KMS-11 (cell line): ENCODE measurements at regions not wholly inside any gene's neighbourhood (a gene's known extent, or its start where the extent isn't known, plus 50 kb on each side); places are given as distances from the start of the nearest gene placed in this dataset.

Experiments used
- H2AFZ ChIP-seq: fragments of 200-600 bp; sonication (generic); 2 replicates; pipeline ENCODE4 v1.6.1; 2016; ENCODE audit warnings: antibody characterized with exemption, mixed run types, low read depth
- H3K27ac ChIP-seq: fragments of 200-600 bp; sonication (generic); 2 replicates; pipeline ENCODE4 v1.6.1; 2016; ENCODE audit warnings: mild to moderate bottlenecking, mixed run types
- H3K27me3 ChIP-seq: fragments of 200-600 bp; sonication (generic); 2 replicates; pipeline ENCODE4 v1.6.1; 2017; ENCODE audit warnings: mild to moderate bottlenecking, low read depth, mixed run types, moderate library complexity; ENCODE audit not compliant: insufficient read depth
- H3K36me3 ChIP-seq: fragments of 200-600 bp; sonication (generic); 2 replicates; pipeline ENCODE4 v1.6.1; 2017; ENCODE audit warnings: mild to moderate bottlenecking, mixed run types; ENCODE audit not compliant: insufficient read depth
- H3K4me1 ChIP-seq: fragments of 200-600 bp; sonication (generic); 2 replicates; pipeline ENCODE4 v1.6.1; 2016; ENCODE audit warnings: mild to moderate bottlenecking, low read depth, mixed run types; ENCODE audit not compliant: poor library complexity, severe bottlenecking
- H3K4me2 ChIP-seq: fragments of 200-600 bp; sonication (generic); 2 replicates; pipeline ENCODE4 v1.7.0; 2016; ENCODE audit warnings: mild to moderate bottlenecking, mixed run types
- H3K4me3 ChIP-seq: fragments of 200-600 bp; sonication (generic); IDR thresholded peaks from 2 replicates; pipeline ENCODE4 v1.6.1; 2017; ENCODE audit warnings: low read depth, low read length, mixed read lengths; ENCODE audit not compliant: insufficient read depth
- H3K79me2 ChIP-seq: fragments of 200-600 bp; sonication (generic); 2 replicates; pipeline ENCODE4 v1.6.1; 2016; ENCODE audit warnings: low read depth, mixed run types; ENCODE audit not compliant: insufficient read depth
- H3K9ac ChIP-seq: fragments of 200-600 bp; sonication (generic); 2 replicates; pipeline ENCODE4 v1.6.1; 2016; ENCODE audit warnings: mild to moderate bottlenecking, mixed run types
- H4K20me1 ChIP-seq: fragments of 200-600 bp; sonication (generic); 2 replicates; pipeline ENCODE4 v1.6.1; 2016; ENCODE audit warnings: mild to moderate bottlenecking, mixed run types; ENCODE audit not compliant: insufficient read depth
- TF ChIP-seq, protein P1 (sequence below): fragments of 200-600 bp; sonication (generic); conservative IDR thresholded peaks from 2 replicates; pipeline ENCODE4 v1.6.1; 2017; ENCODE audit warnings: low read depth, mild to moderate bottlenecking, antibody characterized with exemption, low read length, moderate library complexity, mixed read lengths

DNA sequence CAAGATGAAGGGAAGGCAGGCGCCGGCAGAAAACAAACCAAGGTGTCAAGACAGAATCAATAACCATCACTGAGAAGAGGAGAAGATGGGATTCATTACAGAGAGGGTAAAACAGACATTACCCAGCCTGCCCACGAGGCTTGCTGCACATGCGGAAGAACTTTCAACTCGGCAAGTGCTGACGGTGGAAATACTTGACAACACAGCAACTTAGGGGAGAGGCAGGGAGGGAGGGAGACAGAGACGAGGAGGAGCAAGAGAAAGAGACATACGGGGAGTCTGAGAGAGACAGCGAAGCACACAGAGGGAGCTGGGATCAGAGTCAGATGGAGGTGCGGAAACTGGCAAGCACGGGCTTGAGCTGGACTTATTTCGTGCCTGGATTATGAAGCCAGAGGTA lies 129.3 kb upstream of the NECTIN1 start:
- H3K9ac ChIP-seq: no peak overlapping the region

DNA sequence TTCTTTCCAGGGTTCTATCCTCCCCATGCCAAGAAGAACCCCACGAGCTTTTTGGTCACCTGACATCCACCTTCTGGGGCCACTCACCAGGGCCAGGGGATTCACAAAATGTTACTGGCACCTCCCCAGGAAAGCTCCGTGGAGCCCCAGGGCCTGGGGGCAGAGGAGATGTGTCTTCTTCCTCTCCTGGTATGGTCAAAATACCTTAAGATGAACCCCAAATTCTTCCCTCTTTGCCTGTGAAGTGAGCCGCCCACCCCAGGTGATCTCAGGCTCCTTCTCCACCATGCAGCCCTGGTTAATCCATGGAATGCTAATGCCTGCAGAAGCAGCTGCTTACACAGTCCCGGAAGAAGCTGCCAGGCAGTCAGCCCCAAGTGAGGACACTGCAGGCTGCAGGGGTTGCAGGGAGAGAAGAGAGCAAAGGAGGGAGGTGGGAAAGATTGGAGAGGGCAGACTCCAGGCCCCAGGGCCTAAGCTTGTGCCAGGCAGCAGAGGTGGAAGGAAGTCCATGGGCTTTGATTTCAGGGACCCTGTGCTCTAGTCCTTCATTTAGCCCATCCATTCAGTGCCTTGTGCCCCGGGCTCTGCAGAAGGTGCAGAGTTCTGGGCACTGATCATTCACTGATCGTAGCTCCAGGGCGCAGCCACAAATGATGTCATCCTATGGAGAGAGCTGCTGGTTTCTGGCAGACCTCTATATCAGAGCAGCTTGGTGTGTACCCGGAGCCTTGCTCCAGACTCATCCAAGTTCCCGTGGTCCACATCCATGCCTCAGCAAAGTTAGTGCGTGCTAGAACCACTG lies 127.9 kb upstream of the NECTIN1 start:
- TF ChIP-seq, protein P1, sequence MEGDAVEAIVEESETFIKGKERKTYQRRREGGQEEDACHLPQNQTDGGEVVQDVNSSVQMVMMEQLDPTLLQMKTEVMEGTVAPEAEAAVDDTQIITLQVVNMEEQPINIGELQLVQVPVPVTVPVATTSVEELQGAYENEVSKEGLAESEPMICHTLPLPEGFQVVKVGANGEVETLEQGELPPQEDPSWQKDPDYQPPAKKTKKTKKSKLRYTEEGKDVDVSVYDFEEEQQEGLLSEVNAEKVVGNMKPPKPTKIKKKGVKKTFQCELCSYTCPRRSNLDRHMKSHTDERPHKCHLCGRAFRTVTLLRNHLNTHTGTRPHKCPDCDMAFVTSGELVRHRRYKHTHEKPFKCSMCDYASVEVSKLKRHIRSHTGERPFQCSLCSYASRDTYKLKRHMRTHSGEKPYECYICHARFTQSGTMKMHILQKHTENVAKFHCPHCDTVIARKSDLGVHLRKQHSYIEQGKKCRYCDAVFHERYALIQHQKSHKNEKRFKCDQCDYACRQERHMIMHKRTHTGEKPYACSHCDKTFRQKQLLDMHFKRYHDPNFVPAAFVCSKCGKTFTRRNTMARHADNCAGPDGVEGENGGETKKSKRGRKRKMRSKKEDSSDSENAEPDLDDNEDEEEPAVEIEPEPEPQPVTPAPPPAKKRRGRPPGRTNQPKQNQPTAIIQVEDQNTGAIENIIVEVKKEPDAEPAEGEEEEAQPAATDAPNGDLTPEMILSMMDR: no peak
- no peak overlapping the region for H2AFZ ChIP-seq
- no peak overlapping the region for H3K4me3 ChIP-seq
- no peak overlapping the region for H3K4me2 ChIP-seq
- no peaks in the 10 kb centered on the region for H3K79me2 ChIP-seq
- no peaks in the 10 kb centered on the region for H3K27me3 ChIP-seq
- no peaks in the 10 kb centered on the region for H3K36me3 ChIP-seq
- H3K9ac ChIP-seq: no peak overlapping the region
- no peak overlapping the region for H3K27ac ChIP-seq
- no peaks in the 10 kb centered on the region for H3K4me1 ChIP-seq
- H4K20me1 ChIP-seq: no peaks in the 10 kb centered on the region

More for the DNA sequence above, 129.3 kb upstream of the NECTIN1 start:
- no peaks in the 10 kb centered on the region for H3K4me1 ChIP-seq
- no peaks in the 10 kb centered on the region for H4K20me1 ChIP-seq
- H3K4me2 ChIP-seq: no peak overlapping the region
- TF ChIP-seq, protein P1: no peak
- H3K27me3 ChIP-seq: no peaks in the 10 kb centered on the region
- H3K36me3 ChIP-seq: no peaks in the 10 kb centered on the region
- no peak overlapping the region for H3K4me3 ChIP-seq
- H2AFZ ChIP-seq: no peak overlapping the region
- no peaks in the 10 kb centered on the region for H3K79me2 ChIP-seq
- H3K27ac ChIP-seq: no peak overlapping the region

DNA sequence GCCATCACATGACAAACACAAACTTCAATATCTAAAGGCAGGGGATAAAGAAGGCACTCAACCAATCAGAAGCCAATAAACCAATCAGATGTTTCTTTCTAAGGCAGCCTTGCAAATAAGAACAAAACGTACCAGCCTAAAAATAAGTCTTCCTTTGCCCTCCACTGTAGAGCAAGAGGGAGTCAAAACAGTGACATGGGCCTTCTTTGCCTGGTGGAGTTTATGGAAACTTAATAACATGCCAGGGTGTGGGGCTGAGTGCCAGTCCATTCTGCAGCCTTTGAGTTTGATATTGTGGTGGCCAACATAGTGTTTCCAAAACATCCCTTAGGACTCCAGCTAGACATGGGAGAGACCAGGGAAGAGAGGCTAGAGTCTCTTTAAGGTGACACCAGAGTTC lies 126.1 kb upstream of the NECTIN1 start:
- H2AFZ ChIP-seq: no peak overlapping the region
- H3K27me3 ChIP-seq: no peaks in the 10 kb centered on the region
- no peaks in the 10 kb centered on the region for H3K79me2 ChIP-seq
- H3K4me1 ChIP-seq: no peaks in the 10 kb centered on the region
- TF ChIP-seq, protein P1: no peak
- no peak overlapping the region for H3K9ac ChIP-seq
- no peaks in the 10 kb centered on the region for H4K20me1 ChIP-seq
- H3K36me3 ChIP-seq: no peaks in the 10 kb centered on the region
- no peak overlapping the region for H3K4me2 ChIP-seq
- no peak overlapping the region for H3K4me3 ChIP-seq
- H3K27ac ChIP-seq: no peak overlapping the region

DNA sequence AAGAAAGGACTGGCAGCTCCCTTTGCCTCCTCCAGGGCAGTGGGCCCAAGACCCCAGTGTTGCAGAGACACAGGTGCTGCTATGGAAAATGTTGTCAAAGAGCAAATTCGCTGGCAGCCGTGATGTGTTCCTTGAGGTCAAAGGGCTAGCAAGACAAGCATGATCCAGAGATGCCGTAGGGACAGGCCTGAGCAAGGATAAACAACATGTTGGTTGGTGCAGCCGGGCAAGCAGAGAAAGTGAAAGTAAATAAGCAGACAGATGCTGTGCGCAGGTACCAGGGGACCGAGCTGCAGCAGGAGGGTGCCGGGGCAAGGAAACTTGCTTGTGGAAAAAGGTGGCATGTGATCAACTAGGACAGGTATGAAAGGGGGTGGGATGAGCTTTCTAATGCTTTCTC lies 125.5 kb upstream of the NECTIN1 start:
- H3K9ac ChIP-seq: no peak overlapping the region
- H3K4me2 ChIP-seq: no peak overlapping the region

More for the DNA sequence above, 125.5 kb upstream of the NECTIN1 start:
- Histone ChIP-seq H3K79me2 (no peaks in the 10 kb centered on the region), H3K4me1 (no peaks in the 10 kb centered on the region), H3K27me3 (no peaks in the 10 kb centered on the region), H3K27ac (no peak overlapping the region), H3K4me3 (no peak overlapping the region), H2AFZ (no peak overlapping the region), H4K20me1 (no peaks in the 10 kb centered on the region), H3K36me3 (no peaks in the 10 kb centered on the region)
- TF ChIP-seq, protein P1: no peak
